Lower leg skin (tissue), 3 donors: ENCODE measurements at regions not wholly inside any gene's neighbourhood (a gene's known extent, or its start where the extent isn't known, plus 50 kb on each side); places are given as distances from the start of the nearest gene placed in this dataset.

ENCODE experiments used
- CTCF ChIP-seq, 3 donors: fragments of 450-650 bp; IDR thresholded peaks; one replicate each; pipeline ENCODE4 v1.5.1; 2016; ENCODE audit warnings: antibody characterized with exemption in 3 of 3, mild to moderate bottlenecking in 3 of 3, moderate library complexity in 2 of 3
- POLR2A ChIP-seq, 2 donors: fragments of 450-650 bp; IDR thresholded peaks; one replicate each; pipeline ENCODE4 v1.6.1; 2016 to 2017; ENCODE audit warnings: antibody characterized with exemption in 2 of 2, mild to moderate bottlenecking in 1 of 2, moderate library complexity in 1 of 2

- no peak for TF ChIP-seq CTCF (IDR thresholded peaks at IDR 0.05)
- TF ChIP-seq POLR2A (IDR thresholded peaks at IDR 0.05): no peak
Measured at GRCh38 chr9:95808011-95808410, 67.5 kb upstream of the ERCC6L2 start.
